Panc1 (cell line): ENCODE measurements at regions not wholly inside any gene's neighbourhood (a gene's known extent, or its start where the extent isn't known, plus 50 kb on each side); places are given as distances from the start of the nearest gene placed in this dataset.

Experiments used
- CTCF ChIP-seq: fragments of 450-650 bp; IDR thresholded peaks from 2 replicates; pipeline ENCODE4 v1.5.1; 2017; ENCODE audit warnings: mild to moderate bottlenecking
- POLR2AphosphoS5 ChIP-seq: IDR thresholded peaks from 2 replicates; pipeline ENCODE4 v1.6.1; 2012; ENCODE audit warnings: mild to moderate bottlenecking, low read depth, low read length, moderate library complexity

- TF ChIP-seq POLR2AphosphoS5 (no peak), CTCF (no peak)
These were observed 336.6 kb downstream of the TMEM114 start for GRCh38 chr16:8253718-8254117.
